ENCODE measurements at regions not wholly inside any gene's neighbourhood (a gene's known extent, or its start where the extent isn't known, plus 50 kb on each side); places are given as distances from the start of the nearest gene placed in this dataset.

GRCh38 chr16:6284731-6285130 is 1047.9 kb upstream of the RBFOX1 start:
- DNase-seq (ENCODE audit: low spot score), result no peak

GRCh38 chr16:6281994-6282393 is 1050.7 kb upstream of the RBFOX1 start:
- DNase-seq (ENCODE audit: low spot score), result no peak

DNA sequence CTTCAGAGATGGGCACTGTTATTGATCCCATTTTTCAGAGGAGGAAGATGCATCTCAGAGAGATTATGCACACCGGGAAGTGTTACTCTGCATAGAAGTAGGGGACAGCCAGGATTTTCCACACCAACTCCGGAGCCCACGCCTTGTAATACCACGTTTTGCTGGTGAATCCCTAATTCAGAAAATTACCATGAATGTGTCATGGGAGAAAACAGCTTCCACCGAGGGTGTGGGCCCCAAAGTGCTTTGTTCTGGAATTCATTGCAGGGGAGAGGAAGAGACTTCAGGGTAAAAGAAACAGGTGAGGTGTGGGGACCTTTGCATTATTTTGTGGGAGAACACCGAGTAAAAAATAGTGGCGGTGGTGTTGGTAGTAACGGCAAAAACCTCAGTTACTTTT is 1051.4 kb upstream of the RBFOX1 start:
- DNase-seq (ENCODE audit: low spot score), result no peak

DNA sequence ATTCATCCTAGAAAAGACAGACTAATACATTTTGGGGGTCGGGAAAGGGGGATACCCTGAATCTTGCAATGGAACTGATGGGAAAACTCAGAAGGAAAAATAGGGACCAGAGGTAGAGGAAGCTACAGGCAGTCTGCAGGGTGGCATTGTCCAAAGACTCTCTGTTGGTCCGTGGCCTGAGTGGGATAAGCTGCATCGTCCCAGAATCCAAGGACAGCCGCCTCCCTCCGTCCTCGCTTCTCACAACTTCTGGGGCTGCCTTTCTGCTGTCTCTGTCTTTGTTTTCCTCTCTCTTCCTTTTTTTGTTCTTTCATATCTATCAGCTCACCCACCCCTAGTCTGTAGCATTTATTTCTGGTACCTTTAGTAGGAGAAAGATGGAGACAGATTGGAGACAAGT is 1052.6 kb upstream of the RBFOX1 start:
- no peak for DNase-seq (ENCODE audit: low spot score)

GRCh38 chr16:6279286-6279685 is 1053.4 kb upstream of the RBFOX1 start:
- no peak for DNase-seq (ENCODE audit: low spot score)

GRCh38 chr16:6274351-6274750 is 1058.3 kb upstream of the RBFOX1 start:
- no peak for DNase-seq (ENCODE audit: low spot score)

DNA sequence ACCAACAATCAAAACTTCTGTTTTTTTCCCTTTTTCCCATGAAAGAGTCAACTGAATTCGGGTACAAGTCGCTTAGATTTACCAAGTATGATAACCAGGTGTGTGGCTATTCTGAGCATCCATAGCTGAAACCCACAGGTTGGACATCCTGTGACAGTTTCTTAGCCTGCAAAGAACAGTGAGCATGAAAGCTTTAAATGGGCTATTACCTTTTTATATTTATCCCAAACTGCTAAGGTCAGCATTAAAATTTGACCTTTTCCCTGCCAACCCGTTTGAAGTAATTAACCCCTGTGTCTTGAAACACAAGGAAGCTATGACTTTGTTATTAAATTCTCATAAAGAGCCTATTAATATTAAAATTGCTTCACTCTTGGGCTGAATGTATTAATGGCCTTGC is 1065.0 kb upstream of the RBFOX1 start:
- no peak for DNase-seq (ENCODE audit: low spot score)

DNA sequence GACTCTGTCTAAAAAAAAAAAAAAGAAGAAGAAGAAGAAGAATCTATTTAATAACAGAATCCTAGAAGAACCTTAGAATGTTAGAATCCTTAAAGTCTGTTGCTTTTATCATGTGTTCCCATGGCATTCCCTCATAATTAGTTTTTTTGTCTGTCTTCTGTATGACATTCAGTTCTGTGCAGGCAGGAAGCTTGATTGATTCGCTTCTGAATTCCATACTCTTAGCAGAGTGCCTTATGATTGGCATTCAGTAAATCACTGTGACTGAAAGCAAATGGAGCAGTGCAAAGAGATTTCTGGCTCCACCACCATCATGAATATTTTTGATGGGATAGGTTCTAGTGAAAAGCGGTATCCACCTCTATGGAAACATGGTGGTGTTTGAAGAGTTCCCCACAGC is 1065.9 kb upstream of the RBFOX1 start:
- no peak for DNase-seq (ENCODE audit: low spot score)

GRCh38 chr16:6265968-6266367 is 1066.7 kb upstream of the RBFOX1 start:
- no peak for DNase-seq (ENCODE audit: low spot score)

- DNase-seq (ENCODE audit: low spot score), result no peak
Observed at GRCh38 chr16:6258056-6258455, 1074.6 kb upstream of the RBFOX1 start.

GRCh38 chr16:6252541-6252940 is 1080.1 kb upstream of the RBFOX1 start:
- DNase-seq (ENCODE audit: low spot score), result no peak

DNA sequence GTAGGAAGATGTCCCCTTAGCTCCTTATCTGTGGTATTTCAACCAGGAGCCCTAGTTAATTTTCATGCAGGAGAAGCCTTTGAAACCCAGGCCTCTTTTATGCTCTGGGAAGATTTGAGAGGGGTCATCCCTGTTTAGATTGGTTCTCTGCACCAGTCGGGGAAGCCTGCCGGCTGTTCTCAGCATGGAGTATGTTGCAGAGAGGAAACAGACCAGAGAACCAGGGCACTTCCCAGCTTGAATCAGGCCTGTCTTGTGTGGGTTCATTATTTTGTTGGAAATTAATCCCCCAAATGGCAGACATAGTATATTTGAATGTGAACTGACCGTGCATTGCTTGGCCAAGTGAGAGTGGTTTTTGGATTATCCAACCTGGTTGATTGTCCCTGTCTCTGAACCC is 1082.1 kb upstream of the RBFOX1 start:
- no peak for DNase-seq (ENCODE audit: low spot score)

DNA sequence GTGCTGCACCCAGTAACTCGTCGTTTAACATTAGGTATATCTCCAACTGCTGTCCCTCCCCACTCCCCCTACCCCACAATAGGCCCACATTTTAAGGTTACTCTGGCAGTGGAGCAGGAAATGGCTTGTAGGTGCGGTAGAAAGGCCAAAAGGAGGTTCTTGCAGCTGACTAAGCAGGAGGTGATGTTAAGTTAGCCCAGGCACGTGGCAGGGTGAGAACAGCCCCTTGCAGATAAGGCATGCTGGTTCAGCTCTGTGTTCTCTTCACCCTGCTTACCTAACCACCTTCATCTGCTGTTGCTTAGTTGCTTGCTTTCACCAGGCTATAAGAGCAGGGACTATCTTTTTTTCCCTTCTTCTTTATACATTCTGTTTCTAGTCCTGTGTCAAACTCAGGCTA is 1082.8 kb upstream of the RBFOX1 start:
- DNase-seq (ENCODE audit: low spot score), result no peak

- DNase-seq (ENCODE audit: low spot score), result no peak
Observed at GRCh38 chr16:6248199-6248598, 1084.4 kb upstream of the RBFOX1 start.

DNA sequence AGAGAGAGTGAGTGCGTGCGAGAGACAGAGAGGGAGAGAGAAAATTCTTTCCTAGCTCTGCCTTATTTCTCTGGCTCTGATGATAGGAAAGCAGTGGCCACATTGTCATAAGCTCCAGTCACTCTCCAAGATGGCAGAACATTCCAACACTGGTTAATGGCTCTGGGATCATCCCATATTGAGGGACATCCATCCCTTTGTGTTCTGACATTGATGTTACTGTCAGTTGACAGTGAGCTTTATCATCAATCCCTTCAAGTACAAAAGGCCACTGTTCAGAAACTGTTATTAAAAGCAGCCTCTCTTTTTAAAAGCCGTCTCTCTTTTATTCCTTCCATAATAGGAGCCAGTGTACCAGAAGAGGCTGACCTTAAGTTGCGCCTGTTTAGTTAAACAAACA is 1084.9 kb upstream of the RBFOX1 start:
- no peak for DNase-seq (ENCODE audit: low spot score)

GRCh38 chr16:6247150-6247549 is 1085.5 kb upstream of the RBFOX1 start:
- no peak for DNase-seq (ENCODE audit: low spot score)

GRCh38 chr16:6246266-6246665 is 1086.4 kb upstream of the RBFOX1 start:
- DNase-seq (ENCODE audit: low spot score), result no peak

DNA sequence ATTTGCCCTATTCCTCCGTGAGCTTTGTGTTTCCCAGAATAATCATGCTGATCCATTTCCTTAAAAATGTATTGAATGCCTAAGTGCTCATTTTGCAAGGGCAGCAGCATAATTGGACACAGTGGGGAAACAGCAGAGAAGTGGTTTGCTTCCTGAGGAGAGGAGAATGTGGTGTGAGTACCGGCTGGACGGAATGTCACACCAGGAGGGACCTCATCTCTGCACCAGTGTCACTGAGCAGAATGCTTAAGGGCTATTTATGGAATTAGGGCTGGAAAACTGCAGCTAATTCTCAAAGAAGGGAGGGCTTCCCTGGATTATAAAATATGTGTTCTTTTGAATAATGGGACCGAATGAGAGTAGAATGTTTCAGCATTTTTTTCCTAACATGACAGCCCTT is 1100.6 kb upstream of the RBFOX1 start:
- no peak for DNase-seq (ENCODE audit: low spot score)

GRCh38 chr16:6231398-6231797 is 1101.2 kb upstream of the RBFOX1 start:
- DNase-seq (ENCODE audit: low spot score), result no peak

GRCh38 chr16:6229186-6229585 is 1103.5 kb upstream of the RBFOX1 start:
- DNase-seq (ENCODE audit: low spot score), result no peak

GRCh38 chr16:6218855-6219254 is 1113.8 kb upstream of the RBFOX1 start:
- DNase-seq (ENCODE audit: low spot score), result no peak

DNA sequence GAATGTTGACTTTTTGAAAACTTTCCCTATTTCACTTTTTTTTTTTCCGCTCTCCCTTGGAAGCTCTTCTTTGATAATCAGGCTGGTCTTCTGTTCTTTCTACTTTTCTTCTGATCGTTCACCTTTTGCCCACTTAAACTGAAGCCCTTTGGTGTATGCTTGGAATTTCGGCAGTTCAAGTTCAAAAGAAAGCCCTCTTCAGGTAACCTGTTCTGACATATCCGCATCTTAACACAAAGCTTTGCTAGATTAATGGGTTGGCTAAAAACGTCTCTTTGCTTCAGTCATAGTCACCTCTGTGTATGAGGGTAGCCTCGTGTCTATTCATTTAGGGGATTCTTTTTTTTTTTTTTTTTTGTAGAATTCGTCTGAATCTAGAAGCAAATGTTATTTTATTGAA is 1115.8 kb upstream of the RBFOX1 start:
- DNase-seq (ENCODE audit: low spot score), result no peak

- no peak for DNase-seq (ENCODE audit: low spot score)
Observed at GRCh38 chr16:6211644-6212043, 1114.0 kb upstream of the EEF2KMT start.

DNA sequence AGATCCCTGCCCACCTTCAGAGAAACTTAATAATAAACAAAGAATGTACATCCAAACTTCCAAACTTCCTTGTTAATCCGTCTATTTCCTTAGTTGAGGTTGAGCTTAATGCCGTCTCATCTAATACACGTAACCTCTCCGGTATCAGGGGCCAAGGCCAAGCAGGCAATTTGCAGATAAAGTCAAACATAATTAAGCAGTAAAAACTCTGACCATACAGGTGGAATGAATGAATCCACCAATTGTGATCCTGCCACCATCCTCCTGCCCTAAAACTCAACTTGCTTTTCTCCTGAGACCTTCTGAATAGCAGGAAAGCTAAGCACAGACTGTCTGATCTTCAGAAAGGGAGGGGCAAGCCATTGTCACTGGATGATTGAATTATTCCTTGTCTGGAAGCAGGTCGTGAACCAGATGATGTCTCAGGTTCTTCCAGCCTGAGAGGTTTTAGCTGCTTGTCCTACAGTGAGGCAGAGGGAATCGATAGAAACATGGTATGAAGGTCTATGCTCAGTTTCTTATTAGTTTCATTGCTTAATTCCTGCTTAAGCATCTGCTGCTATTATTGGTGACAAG is 1111.8 kb upstream of the EEF2KMT start:
- DNase-seq (ENCODE audit: low spot score), result no peak

- no peak for DNase-seq (ENCODE audit: low spot score)
Observed at GRCh38 chr16:6207580-6207979, 1110.0 kb upstream of the EEF2KMT start.

Measured in ureter (tissue), 1 donor.